Activated CD8-positive, alpha-beta memory T cell treated with anti-CD3 and anti-CD28 coated beads, Interleukin-2, amount 50 U/mL, for 48 hours (primary cell): ENCODE measurements at regions not wholly inside any gene's neighbourhood (a gene's known extent, or its start where the extent isn't known, plus 50 kb on each side); places are given as distances from the start of the nearest gene placed in this dataset.
A peak's percentile ranks its signal among the peaks of the same experiment; 100 is the strongest.
"Not testable (repeated sequence)": the region's sequence is repeated elsewhere in the genome, so short reads cannot be mapped to it uniquely, and the experiment has no call there.

Source experiments
- DNase-seq: peaks from one replicate; pipeline ENCODE4 v3.0.0-alpha.2; 2020

DNA sequence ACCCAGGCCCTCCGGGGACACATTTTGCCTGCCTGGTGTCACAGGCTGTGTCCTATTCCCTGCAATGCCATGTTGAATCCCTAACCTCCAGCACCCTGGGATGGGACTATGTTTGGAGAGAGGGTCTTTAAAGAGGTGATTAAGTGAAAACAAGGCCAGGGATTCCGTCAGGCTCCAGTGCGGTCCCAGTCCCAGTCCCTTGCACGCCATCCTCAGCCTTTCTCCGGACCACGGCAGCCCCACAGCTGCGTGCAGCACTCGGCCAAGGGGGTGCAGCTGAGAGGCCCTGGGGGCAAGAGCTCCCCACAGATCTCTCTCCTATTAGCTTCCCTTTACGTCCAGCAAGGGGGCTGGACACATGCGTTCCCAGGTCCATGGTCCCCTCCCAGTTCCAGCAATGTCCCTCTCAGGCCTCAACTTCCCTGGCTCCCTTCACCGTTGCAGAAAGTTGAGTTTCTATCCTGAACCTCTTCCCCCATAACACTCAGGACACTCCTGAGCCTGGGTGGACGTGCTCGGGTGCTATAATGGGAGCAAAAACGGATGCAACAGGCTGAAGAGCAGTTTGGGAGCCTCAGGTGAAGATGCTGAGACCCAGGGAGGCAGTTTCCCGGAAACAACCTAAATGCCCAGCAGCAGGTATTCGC is 1422.7 kb downstream of the BRD1 start:
- no peak for DNase-seq

DNA sequence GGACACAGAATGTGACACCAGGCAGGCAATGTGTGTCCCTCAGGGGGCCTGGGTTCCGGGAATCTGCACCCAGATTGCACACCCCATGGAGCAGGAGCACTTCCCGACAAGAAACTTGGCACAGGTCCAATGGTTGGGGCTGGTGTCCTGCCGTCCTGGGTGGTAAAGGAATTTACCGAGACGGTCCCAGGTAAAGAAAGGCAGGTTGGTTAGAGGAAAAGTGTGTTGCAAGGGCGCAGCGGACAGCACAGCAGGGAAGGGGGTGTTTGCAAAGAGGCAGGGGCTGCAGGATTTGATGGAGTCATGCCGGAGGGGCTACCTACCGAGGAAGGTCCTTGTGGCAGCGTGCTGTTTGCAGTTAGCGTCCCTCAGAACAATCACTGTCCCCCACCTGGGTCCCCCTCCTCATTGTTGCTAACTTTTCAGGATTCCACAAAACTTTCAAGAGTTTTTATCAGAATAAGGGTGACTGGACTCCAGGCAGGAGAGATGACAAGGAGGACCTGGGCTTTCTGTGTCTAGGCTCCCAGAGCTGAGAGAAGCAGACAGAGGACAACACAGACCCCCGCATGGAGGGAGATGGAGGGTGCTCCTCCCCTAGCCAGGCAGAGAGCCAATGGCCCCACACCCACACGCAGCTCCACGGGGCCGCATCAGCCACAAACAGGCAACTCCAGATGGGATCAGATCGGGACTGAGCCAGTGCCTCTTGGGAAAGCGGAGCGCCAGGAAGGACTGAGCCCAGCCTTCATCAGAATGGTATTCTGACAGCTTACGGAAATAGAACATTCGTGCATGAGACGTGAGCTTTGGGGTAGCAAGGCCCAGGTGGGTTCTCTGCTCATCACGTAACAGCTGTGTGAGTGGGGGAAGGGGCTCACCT is 1423.9 kb downstream of the BRD1 start:
- DNase-seq, result no peak

DNA sequence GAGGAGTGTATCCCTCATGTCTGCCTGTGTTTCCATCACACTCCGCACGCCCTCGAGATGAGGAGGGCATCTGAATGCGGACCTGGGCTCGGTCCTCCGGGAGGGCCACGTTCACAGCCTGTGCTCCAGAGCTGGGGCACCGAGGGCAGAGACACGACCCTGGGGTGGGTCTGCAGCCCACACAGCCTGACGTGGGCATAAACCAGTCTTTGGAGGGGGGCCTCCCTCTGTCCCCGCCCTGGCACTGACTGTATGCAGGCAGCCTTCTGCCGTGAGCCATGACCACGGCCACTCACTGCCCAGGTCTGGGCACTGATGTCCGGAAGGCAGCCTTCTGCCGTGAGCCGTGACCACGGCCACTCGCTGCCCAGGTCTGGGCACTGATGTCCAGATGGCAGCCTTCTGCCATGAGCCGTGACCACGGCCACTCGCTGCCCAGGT is 1425.1 kb downstream of the BRD1 start:
- no peak for DNase-seq

DNA sequence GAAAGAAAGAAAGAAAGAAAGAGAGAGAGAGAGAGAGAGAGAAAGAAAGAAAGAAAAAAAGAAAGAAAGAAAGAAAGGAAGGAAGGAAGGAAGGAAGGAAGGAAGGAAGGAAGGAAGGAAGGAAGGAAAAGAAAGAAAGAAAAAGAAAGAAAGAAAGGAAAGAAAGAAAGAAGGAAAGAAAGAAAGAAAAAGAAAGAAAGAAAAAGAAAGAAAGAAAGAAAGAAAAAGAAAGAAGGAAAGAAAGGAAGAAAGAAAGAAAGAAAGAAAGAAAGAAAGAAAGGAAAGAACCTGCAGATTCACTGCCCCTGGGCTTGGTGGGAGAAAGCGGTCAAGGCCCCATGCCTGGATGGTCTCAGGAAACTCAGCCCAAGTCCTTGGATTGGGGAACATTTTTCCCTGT is 1426.2 kb downstream of the BRD1 start:
- DNase-seq, result not testable (repeated sequence)

DNA sequence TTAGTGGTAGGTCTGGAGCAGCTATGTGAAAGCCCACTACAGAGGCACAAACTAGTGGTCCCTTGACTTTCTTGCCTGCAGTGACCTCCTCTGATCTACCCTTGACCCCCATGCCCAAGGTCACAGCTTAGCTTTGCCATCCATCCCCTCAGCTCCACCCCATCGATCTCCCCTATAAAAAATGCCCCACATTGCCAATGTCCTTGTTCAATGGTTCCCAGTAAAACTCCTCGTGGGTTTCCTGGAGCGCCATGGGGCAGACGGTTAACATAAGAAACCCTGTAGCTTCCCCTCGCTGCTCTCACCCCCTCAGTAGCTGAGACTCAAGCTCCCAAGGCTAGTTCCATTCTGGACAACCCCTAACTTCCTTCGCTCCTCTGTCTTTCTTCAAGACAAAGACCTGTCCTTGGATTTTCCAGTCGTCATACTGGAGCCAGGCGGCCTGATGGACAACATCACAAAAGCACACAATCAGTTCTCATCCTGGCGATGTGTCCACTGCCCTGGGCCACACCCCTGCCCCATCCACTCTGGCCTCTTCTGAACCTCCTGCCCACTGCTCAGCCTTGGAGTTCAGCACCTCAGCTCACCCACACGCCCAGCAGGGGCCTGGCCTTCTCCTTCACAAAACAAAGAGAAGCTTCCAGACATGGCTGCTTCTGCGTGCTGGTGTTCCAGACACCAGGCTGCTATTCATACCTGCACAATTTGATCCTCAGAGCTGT is 1429.3 kb downstream of the BRD1 start:
- no peak for DNase-seq

DNA sequence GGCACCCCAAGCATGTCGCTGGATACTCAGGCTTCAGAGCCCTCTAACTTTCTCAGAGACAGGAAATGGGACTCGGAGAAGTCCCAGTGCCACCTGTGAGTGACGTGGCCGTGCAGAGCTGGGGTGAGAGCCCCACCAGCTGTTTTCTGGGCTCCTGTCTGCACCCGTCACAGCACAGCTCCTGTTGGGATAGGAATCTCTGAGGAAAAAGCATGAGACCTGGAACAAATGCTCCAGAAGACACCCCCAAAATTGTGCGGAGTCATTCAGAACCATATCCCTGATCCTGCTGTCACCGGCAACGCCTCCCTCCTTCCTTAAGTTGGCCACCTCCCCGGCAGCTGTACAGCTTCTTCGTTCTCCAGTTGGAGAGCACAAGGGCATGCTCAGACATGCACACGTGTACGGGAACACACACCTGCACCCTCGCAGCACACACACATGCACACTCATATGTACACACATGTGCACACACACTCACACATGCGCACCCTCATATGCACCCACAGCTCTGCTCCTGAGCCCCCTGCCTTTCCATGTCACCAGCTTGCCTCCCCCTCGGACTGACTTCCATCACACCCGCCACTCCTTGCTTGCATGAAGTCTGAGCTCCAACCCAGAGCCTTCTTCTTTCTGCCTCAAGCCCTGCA is 1430.0 kb downstream of the BRD1 start:
- DNase-seq, result no peak

DNA sequence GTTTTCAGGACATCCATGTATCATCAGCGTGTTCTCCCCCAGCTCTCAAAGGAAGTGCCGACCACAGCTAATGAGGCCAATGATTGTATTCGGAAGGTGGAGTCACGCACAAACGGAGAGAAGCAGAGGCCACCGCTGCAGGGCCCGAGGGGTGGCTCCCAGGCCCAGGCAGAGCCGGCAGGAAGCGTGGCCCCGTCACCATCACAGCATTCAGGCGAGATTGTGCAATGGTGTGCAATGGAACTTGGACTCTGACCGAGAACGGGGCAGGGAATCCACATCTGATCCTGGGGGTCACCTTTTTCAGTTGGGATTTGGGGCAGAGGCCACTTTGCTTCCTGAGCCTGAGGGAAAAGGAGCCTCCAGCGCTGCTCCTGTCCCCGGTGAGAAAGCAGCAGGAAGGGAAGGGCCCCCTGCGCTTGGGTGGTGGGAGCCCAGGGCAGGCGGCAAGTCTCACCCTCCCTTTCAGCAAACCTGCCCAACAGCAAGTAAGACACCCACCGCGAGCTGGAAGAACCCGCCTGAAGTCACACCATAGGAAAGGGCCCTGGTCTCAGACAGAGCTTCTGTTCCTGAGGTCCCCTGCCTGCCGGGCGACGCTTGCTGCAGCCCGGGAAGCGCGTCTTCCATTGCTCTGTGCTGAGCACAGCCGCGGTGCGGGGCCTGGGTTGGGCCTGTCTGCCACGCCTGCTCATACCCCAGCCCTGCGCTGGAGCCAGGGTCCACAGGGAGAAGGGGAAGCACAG is 1430.7 kb downstream of the BRD1 start:
- DNase-seq, result no peak

DNA sequence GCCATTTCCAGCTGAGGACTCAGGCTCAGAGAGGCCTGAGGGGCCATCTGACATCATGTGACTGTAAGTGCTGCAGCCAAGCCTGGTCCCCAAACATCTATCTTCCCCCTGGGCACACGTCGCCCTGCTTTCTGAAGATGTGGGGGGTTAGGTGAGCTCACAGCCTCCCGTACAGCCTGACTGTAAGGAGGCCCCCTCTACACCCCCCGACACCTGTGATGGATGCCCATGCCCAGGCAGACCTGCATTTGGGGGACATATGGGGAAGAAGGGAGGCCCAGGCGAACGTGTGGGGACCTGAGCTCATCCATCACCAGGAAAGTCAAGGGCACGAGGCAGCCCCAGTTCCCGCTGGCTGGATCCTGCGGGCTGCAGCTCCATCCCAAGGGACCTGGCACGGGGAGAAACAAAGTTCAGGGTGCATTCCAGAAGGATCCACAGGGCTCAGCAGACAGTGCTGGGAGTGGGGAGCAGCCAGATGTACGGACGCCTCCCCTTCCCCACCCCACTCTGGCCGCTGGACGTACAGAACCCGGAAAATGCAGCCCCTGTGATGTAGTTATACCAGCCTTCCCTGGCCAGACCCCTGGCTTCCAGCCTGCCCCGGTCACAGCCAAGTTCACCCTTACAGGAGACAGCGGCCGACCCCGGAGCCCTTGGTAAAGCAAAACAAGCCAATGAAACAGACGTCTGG is 1431.4 kb downstream of the BRD1 start:
- no peak for DNase-seq

DNA sequence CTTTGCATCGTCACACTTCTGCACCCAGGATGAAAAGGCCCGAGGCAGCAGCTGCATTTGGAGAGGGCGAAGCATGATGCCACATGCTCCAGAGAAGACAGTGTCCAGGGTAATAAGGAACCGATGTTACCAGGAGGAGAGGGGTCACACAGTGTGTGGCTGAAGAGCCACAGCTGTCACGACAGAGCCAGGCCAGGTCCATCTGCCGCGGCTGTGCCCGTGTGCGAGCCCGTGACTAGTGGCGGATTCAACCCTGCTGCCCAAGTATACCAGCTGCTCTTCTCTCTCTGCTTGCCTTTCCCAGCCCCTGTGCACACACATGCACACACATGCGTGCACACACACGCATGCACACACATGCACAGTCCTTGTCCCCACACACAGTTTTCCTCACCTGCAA is 1432.5 kb downstream of the BRD1 start:
- no peak for DNase-seq

DNA sequence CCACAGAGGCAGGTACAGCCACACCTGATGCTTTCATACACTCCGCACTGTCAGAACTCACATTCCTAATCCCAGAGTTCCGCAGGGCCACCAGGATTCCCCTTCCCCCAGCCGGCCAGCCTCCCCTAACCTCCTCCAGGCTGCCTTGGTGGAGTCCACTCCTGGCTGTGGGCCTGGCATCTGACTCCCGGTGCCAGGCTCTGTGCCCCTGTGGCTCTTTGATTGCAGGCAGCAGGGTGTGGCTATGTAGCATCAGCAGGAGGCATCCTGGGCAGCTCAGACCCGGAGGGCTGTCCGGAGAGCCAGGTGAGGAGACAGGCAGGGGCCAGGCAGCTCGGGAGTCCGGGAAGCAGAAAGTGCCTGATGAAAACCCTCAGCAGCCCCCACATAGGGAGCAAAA is 1432.9 kb downstream of the BRD1 start:
- DNase-seq, result no peak

DNA sequence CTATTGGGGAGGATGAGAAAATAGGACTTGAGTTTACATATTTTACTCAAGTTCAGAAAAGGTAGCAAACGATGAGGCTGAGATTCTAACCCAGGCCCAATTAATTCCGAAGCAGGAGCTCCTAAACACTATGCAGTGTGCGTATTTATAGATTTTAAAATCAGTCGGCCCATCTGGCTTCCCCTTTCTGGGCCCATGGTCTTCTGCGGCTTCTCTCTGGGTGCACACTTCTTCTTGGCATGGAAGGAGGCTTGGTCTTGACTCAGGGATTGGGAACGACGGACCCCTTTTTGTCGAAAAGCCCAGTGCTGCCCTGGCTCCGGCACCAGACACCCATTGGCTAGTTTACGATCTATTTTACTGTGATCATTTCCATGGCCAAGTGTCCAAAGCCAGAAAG is 1433.8 kb downstream of the BRD1 start:
- no peak for DNase-seq

DNA sequence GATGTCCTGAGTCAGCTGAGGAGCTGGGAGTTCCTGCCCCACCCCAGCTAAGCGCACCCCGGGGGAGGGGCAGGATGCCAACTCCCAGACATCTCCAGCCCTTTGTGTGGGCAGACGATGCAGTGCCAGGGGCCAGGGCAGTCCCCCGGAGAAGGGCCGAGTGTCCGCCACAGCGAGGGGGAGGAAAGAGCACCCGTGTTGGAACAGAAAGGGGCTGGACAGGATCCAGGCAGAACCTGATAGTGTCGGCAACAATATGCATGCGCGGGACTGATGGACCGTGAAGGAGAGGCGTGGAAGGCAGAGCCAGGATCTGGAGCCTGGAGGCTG is 1434.7 kb downstream of the BRD1 start:
- no peak for DNase-seq

DNA sequence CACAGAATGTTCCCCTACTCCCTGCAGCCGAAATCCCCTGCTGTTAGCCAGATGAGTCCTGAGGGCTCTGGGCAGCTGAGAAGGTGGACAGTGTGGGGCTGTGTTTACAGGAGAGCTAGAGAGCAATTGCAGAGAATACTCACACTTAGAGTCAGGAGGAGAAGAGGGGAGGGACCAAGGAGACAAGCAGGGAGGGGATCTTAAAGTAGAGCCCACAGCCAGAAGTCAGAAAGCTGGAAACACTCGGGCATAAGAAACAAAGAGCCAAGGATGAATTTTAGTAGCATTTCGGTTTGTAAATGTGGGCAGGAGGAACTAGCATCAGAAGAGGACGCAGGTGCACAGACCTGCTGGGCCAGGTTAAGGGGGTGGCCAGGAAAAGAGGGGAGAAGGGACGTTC is 1435.9 kb downstream of the BRD1 start:
- no peak for DNase-seq

DNA sequence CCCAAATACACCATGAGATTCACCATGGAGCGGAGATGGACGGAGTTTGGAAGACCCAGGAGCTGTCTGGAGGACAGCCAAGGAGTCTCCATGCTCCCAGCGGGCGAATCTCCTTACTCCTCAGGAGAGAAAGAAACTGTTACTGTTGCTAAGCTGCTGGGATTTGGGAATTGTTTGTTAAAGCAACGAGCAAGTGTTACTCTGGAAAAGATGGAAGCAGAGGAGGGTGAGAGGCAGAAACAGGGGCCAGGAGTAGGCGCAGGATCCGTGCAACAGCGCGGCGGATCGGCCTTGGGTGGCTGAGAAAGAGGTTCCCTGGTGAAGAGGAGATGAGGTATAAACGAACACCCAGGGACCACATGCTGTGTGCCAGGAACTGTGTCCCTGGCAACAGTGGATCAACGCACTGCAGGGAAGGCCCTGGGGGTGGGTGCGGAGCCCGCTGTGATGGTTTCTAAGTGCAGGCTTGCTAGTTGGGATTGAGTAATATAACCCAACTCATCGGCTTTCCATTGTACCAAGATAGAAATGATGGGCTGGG is 1436.4 kb downstream of the BRD1 start:
- no peak for DNase-seq

DNA sequence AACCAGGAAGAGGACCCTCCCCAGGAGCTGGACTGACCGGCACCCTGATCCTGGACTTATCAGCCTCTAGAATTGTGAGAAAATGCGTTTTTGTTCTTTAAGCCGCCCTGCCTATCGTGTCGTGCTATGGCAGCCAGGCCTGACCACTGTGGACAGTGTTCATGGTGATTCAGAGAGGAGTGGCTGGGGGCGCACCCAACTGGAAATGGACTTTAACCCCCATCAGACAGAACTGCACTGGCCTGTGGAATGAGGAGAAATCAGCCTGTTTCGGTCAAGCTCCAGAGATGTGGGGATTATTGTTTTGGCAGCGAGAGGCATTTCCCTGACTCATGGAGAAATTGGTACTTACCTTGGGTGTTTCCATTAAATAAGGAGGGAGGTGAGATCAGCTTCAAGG is 1437.8 kb downstream of the BRD1 start:
- no peak for DNase-seq

DNA sequence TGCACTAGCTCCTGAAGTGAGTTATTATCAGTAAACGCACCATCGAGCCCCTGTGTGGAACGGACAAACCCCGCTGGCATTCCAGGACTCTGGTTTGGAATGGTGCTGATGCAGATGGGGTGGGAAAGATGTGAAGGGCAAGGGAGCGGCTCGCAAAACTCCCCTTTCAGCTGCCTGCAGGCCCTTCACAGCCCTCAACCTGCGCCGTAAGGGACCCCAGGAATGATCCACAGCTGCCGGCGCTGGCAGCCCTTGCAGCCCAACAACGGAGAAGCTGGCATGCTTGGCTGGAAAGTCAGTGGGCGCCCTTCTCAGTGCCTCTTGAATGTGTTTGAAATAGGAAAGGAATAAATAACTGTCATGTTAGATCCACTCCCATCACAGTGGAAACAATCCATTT is 1445.5 kb downstream of the BRD1 start:
- DNase-seq, result no peak

DNA sequence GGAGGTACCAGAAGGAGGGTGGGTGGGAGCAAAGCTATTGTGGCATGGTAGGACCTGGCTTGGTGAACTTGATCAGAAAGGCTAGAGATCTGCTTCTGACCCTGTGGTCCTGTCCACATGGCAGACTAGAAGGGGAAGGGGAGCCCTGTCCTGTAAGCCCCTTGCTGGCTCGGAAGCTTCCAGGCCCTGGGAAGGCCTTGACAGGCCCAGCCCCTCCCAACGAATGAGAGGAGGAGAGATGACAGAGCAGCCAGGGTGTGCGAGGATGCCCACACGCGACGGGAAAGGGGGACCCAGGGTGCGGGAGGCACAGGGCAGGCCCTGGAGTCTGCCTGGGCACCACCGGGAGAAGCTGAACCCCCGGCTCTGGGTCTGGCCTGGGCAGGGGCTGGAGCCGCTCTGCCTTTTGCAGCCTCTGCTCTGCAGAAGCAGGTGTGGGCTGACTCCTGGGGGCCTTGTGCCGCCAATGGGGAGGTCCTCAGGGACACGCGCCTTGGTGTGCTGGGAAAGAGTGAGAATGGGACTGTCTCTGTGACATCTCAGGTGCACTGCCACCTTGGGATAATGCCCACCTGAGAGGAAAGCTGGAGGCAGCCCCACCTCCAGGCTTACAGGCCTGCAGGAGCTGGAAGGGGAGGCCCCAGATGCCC is 1447.5 kb downstream of the BRD1 start:
- DNase-seq, result peak; percentile 12

DNA sequence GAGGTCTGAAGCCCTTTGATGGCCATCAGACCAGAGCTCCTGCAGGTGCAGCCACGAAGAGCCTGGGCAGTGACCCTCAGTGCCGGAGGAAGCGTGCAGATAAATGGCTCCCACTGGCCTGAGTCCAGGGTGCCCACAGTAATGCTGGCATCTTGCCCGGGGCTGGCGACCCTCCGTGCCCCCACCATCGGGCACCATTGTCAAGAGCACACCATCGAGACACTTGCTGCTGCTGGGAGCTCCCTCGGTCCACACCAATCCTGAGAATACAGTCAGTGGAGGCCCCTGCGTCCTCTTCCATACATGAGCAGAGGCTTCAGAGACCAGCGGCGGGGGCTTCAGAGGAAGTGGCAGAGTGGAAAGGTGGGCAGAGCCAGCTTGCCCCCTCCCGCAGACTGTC is 1448.3 kb downstream of the BRD1 start:
- DNase-seq, result peak; percentile 6

DNA sequence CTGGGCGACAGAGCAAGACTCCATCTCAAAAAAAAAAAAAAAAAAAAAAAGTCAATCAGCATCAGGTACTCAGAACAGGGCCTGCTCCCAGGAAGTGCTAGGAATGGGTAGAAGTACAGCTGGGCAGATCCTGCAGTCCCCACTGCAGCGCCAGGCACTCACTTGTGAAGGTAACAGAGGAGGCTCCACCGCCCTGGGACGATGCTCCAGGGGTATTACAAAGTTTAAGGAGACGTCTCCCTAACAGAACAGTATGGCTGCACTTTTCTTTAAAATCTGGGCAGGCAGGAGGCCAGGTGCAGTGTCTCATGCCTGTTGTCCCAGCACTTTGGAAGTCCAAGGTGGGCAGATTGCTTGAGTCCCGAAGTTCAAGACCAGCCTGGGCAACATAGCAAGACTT is 1449.0 kb downstream of the BRD1 start:
- peak; percentile 8 for DNase-seq

DNA sequence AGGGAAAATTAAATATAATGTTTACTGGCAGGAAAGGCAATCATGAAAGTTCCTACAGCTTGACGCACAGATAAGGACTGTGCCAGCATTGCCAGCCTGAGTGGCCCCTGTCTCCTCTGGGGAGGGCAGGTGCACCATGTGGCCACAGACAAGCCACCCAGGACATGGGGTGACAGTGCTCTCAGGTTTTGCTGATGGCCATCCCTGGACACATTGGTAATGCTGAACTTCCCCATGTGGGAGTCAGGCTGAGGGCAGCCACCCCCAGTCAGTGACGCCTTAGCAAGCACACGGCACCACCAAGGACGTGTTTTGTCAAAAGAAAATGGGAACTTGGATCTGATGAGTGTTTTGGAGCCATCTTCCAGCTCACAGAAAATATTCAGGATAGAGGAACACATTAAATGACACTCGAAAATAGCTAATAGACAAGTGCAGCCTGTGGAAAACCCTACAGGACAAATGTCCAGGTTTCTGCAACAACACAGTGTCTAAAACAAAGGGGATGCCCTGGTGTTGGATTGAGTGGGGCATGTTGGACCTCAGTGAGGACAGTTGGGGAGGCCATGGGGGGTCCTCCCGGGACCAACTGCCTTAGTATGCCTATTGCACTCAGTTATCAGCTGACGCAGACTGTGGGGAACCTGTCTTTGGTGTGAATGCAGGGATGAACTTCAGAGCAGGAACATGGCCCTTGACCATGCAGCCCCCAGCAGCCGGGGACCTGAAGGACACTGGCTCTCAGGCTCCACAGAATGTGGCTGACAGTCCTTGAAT is 1450.5 kb downstream of the BRD1 start:
- peak; percentile 34 for DNase-seq
